ENCODE measurements at regions not wholly inside any gene's neighbourhood (a gene's known extent, or its start where the extent isn't known, plus 50 kb on each side); places are given as distances from the start of the nearest gene placed in this dataset.

DNA sequence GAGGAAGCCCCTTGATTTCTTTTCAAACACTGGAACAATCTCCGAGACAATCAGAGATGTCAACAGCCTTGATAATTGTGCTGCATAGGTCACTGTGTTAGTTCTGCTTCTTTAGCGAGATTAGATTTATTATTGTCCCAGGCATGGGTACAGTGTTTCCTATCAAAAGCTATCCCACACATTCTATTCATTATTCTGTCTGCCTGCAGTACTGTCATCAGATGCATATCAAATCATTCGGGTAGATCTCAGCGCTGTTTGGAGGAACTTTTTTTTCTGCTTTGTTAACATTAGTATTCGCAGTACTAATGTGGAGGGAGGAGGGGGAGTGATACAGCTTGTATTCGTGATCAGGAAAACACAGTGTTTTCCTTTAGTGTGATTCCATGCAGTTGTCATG is 208.0 kb downstream of the C11orf91 start:
- DNase-seq (no peak), ATAC-seq (no peak)
- H3K27me3 ChIP-seq = peaks cover 0 to 22% (median 7%) of the 10 kb centered on the region in 7 donors
- intact Hi-C loops (cut with DNase I) = no loop called here
- H3K4me3 ChIP-seq = no peak overlapping the region
- no peaks in the 10 kb centered on the region for H3K9me3 ChIP-seq
- no peaks in the 10 kb centered on the region for H3K36me3 ChIP-seq
- no peaks in the 10 kb centered on the region for H3K4me1 ChIP-seq
- TF ChIP-seq CTCF (IDR thresholded peaks at IDR 0.05) = no peak
- WGBS, 2 donors = 66 to 75% methylated on average over 6 of the region's 6 CpGs
- no peak overlapping the region for H3K27ac ChIP-seq

DNA sequence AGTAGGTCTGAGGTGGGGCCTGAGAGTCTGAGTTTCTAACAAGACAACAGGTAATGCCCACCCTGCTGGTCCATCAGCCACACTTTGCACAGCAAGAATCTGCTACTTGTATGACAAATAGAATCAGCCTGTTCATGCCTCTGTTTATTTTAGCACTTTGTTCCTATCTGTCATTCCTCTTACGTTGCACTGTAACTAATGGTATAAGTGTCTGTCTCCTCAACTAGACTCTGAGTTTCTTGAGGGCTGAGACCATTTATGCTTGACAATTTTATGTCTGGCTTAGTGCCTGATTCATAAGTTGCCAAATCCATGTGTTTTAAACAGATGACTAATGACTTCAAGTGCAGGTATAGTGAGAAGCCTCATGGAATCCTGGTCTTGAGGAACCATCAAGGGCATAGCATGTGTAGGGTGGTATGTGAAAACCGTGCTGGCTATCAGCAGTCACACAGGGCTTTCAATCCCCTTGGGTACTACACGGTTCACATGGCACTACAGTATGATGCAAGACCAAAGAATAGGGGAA is 209.7 kb downstream of the C11orf91 start:
- intact Hi-C loops (cut with DNase I) = no loop called here
- Histone ChIP-seq H3K36me3 (no peaks in the 10 kb centered on the region), H3K27ac (no peak overlapping the region), H3K4me1 (no peaks in the 10 kb centered on the region), H3K27me3 (peaks cover 0 to 31% (median 7%) of the 10 kb centered on the region in 7 donors), H3K9me3 (no peaks in the 10 kb centered on the region), H3K4me3 (no peak overlapping the region)
- WGBS, 2 donors = 48 to 49% methylated on average over 3 of the region's 3 CpGs
- no peak for TF ChIP-seq CTCF (IDR thresholded peaks at IDR 0.05)
- ATAC-seq (no peak), DNase-seq (no peak)

GRCh38 chr11:33488971-33489370 is 211.7 kb downstream of the C11orf91 start:
- 75 to 76% methylated on average over 3 of the region's 3 CpGs for WGBS, 2 donors
- Histone ChIP-seq H3K4me3 (no peak overlapping the region), H3K27me3 (peaks cover 0 to 36% (median 10%) of the 10 kb centered on the region in 7 donors), H3K9me3 (no peaks in the 10 kb centered on the region), H3K36me3 (no peaks in the 10 kb centered on the region), H3K4me1 (no peaks in the 10 kb centered on the region), H3K27ac (no peak overlapping the region)
- intact Hi-C loops (cut with DNase I) = no loop called here
- ATAC-seq (no peak), DNase-seq (no peak)
- no peak for TF ChIP-seq CTCF (IDR thresholded peaks at IDR 0.05)

DNA sequence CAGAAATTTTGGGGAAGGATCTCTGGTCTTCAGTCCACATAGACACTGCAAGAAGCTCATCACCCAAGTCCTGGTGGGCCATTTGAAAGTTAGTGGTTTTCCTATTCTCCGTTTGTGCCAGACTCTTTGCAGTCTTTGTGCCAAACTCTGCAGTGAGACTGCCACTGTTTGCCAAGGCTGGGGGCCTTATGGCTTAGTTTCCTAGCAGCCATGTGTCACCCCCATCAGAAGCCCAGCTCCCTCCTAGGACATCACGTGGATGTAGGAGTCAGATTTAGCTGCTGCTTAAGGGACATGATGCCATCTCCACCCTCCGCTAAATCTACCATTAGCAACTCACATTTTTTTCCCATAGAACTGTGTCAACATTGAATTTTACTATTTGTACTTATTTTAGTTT is 220.0 kb downstream of the C11orf91 start:
- Histone ChIP-seq H3K27ac (no peak overlapping the region), H3K4me1 (peaks cover 0 to 8% (median 0%) of the 10 kb centered on the region in 9 donors), H3K27me3 (peaks cover 0 to 54% (median 19%) of the 10 kb centered on the region in 7 donors), H3K4me3 (no peak overlapping the region), H3K9me3 (no peaks in the 10 kb centered on the region), H3K36me3 (no peaks in the 10 kb centered on the region)
- no peak for TF ChIP-seq CTCF (IDR thresholded peaks at IDR 0.05)
- intact Hi-C loops (cut with DNase I) = no loop called here
- DNase-seq (no peak), ATAC-seq (no peak)
- 73 to 78% methylated on average over 3 of the region's 3 CpGs for WGBS, 2 donors
